Mucosa of stomach (tissue), 1 donor: ENCODE measurements at regions not wholly inside any gene's neighbourhood (a gene's known extent, or its start where the extent isn't known, plus 50 kb on each side); places are given as distances from the start of the nearest gene placed in this dataset.

ENCODE experiments used
- H3K27me3 ChIP-seq: one replicate; pipeline ENCODE4 v1.7.0; 2013; ENCODE audit warnings: mild to moderate bottlenecking, low read length; ENCODE audit not compliant: control insufficient read depth, insufficient read depth
- H3K36me3 ChIP-seq: one replicate; pipeline ENCODE4 v1.7.0; 2013; ENCODE audit warnings: low read length; ENCODE audit not compliant: control insufficient read depth, insufficient read depth
- H3K4me1 ChIP-seq: one replicate; pipeline ENCODE4 v1.7.0; 2013; ENCODE audit warnings: mild to moderate bottlenecking, low read length; ENCODE audit not compliant: control insufficient read depth, insufficient read depth
- H3K4me3 ChIP-seq: one replicate; pipeline ENCODE4 v1.7.0; 2013; ENCODE audit warnings: low read length
- H3K9ac ChIP-seq: one replicate; pipeline ENCODE4 v1.7.0; 2013; ENCODE audit warnings: mild to moderate bottlenecking, low read length, moderate library complexity
- H3K9me3 ChIP-seq: one replicate; pipeline ENCODE4 v1.7.0; 2013; ENCODE audit warnings: mild to moderate bottlenecking, low read length, moderate library complexity; ENCODE audit not compliant: control insufficient read depth
- donor health status: Pancreatic carcinoma.

DNA sequence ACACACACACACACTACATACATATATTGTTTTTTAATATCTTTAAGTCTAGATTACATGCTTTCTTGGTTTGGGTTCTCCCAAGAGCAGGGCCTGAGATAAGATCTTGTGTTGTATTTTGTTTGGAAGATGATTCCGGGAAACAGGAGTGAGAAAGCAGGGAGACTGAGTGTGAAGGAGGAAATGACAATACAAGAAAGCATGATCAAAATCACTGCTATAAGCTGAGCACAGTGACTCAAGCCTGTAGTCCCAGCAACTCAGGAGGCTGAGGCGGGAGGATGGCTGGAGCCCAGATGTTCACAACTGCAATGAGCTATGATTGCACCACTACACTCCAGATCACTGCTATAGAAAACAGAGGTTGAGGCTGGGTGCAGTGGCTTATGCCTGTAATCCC lies 267.6 kb downstream of the SKIDA1 start:
- Histone ChIP-seq H3K4me1 (no peaks in the 10 kb centered on the region), H3K4me3 (no peak overlapping the region), H3K9me3 (no peaks in the 10 kb centered on the region), H3K27me3 (no peaks in the 10 kb centered on the region), H3K9ac (no peak overlapping the region), H3K36me3 (no peaks in the 10 kb centered on the region)

DNA sequence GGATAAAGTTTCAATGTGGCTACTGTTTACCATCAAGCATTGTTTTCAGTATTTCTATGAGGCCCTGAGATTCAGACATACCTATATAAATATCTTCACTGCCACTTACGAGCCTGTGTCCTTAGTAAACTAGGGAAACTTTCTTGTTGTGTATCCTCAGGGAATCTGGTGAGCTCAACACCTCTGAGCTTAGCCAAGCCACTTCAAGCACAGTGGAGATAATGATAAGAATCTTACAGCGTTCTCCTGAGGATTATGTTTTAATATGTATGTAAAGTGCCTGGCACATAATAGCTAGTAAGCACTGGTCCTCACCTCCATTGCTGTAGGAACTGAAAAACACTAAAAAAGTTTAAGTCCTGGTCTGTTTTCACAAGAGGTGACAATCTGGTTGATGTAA lies 268.3 kb downstream of the SKIDA1 start:
- no peaks in the 10 kb centered on the region for H3K27me3 ChIP-seq
- H3K9ac ChIP-seq, result no peak overlapping the region
- H3K4me1 ChIP-seq, result no peaks in the 10 kb centered on the region
- H3K36me3 ChIP-seq, result no peaks in the 10 kb centered on the region
- no peaks in the 10 kb centered on the region for H3K9me3 ChIP-seq
- no peak overlapping the region for H3K4me3 ChIP-seq

DNA sequence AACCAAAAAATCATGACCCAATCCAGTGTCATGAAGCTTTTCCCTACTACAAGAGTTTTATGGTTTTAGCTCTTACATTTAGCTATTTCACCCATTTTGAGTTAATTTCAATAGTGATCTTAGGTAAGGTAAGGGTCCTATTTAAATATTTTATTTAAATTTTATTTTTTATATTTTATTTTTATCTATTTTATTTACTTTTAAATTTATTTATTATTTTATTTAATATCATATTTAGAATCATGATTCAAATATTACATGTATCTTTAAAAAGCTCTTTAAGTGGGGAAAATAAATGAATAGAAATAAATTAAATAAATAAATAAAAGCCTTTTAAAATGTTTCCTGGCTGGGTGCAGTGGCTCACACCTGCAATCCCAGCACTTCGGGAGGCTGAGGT lies 276.0 kb downstream of the SKIDA1 start:
- Histone ChIP-seq H3K36me3 (no peaks in the 10 kb centered on the region), H3K9ac (no peak overlapping the region), H3K9me3 (no peaks in the 10 kb centered on the region), H3K4me1 (no peaks in the 10 kb centered on the region), H3K27me3 (no peaks in the 10 kb centered on the region), H3K4me3 (no peak overlapping the region)

DNA sequence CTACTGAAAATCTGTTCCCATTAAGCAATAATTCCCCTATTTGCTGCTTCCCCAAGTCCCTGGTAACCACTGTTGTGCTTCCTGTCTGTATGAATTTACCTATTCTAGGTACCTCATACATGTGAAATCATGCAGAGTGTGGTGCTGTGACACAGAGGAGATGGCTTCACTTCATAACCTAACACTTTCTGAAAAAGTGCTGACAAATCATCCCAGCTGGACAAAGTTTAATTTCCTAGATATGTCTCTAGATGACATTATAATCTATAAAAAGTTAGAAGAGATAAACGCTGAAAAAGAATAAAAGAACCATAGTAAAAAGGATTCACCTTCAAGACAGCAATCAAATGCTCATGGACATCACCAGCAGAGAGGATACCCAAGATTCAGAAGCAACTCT lies 277.9 kb downstream of the SKIDA1 start:
- Histone ChIP-seq H3K36me3 (no peaks in the 10 kb centered on the region), H3K4me3 (no peak overlapping the region), H3K9me3 (no peaks in the 10 kb centered on the region), H3K27me3 (no peaks in the 10 kb centered on the region), H3K4me1 (no peaks in the 10 kb centered on the region), H3K9ac (no peak overlapping the region)

DNA sequence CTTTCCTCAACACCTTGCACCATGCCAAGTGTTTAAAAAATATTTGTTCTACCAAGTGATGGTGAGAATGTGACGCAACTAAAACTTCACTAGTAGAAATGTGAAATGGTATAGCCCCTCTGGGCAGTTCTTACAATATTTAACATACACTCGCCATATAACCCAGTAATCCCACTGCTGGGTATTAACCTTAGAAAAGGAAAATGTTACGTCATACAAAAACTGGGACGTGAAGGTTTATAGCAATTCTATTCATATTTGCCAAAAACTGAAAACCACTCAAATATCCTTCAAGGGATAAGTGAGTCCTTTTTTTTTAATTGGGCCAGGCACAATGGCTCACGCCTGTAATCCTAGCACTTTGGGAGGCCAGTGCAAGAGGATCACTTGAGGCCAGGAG lies 279.3 kb downstream of the SKIDA1 start:
- H3K4me3 ChIP-seq, result no peak overlapping the region
- no peaks in the 10 kb centered on the region for H3K4me1 ChIP-seq
- no peaks in the 10 kb centered on the region for H3K36me3 ChIP-seq

DNA sequence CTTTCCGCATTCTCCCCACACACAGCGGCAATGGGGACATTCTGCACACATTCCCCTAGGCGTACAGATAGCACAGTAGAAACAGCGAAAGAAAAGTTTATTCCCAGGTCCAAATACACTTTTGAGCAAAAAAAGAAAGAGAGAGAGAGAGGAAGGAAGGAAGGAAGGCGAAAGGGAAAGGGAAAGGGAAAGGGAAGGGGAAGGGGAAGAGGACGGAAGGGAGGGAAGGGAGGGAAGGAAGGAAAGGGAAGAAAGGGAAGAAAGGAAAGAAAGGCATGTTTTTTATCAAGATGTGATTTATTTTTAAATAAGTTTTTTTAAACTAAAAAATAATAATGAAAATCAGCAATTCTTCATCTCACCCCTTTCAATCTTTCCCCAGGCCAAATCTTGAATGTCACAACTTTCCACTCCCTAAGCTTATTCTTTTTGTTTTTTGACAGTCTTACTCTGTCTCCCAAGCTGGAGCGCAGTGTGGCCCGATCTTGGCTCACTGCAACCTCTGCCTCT lies 281.7 kb downstream of the SKIDA1 start:
- no peak overlapping the region for H3K4me3 ChIP-seq
- H3K27me3 ChIP-seq, result no peaks in the 10 kb centered on the region
- H3K9me3 ChIP-seq, result no peaks in the 10 kb centered on the region
- no peaks in the 10 kb centered on the region for H3K4me1 ChIP-seq
- H3K9ac ChIP-seq, result no peak overlapping the region
- no peaks in the 10 kb centered on the region for H3K36me3 ChIP-seq

More for the DNA sequence above, 279.3 kb downstream of the SKIDA1 start:
- Histone ChIP-seq H3K9ac (no peak overlapping the region), H3K27me3 (no peaks in the 10 kb centered on the region), H3K9me3 (no peaks in the 10 kb centered on the region)

DNA sequence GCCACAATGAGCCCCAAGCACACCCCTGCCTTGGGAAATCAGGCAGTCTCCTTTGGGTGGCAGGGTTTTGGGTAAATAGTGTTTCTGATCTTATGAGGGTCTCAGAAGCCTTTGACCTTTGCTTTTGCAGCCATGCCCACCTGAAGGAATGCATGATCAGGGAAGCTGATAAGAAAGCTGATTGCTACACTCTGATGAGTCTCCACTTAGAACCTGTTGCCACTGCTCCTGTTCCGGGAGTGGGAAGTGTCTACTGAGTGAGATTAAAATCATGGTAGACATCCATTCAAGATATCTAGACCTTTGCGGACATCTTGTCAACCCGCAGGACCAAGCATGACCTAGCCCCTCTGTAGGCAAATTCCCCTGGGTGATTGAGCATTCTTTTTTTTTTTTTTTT lies 282.6 kb downstream of the SKIDA1 start:
- Histone ChIP-seq H3K4me3 (no peak overlapping the region), H3K9ac (no peak overlapping the region), H3K36me3 (no peaks in the 10 kb centered on the region), H3K9me3 (no peaks in the 10 kb centered on the region), H3K27me3 (no peaks in the 10 kb centered on the region), H3K4me1 (no peaks in the 10 kb centered on the region)

DNA sequence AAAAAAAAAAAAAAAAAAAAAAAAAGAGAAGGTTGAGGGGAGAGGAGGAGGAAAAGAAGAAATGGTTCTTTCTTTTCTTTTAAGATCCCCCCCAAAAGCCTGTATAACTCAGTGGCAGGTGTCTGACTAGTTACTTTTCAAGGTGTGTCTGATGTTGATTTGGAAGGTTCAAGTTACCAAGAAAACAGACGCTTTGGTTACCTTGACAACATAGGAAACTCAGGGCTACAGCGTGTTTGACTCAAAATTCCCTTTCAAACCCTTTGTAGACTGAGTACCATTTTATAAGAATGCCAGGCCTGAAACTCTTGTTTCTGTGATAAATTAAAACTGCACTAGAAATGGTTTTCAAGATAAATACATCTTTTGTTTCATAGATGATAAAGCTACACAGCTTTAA lies 286.8 kb downstream of the SKIDA1 start:
- H3K4me3 ChIP-seq, result no peak overlapping the region

DNA sequence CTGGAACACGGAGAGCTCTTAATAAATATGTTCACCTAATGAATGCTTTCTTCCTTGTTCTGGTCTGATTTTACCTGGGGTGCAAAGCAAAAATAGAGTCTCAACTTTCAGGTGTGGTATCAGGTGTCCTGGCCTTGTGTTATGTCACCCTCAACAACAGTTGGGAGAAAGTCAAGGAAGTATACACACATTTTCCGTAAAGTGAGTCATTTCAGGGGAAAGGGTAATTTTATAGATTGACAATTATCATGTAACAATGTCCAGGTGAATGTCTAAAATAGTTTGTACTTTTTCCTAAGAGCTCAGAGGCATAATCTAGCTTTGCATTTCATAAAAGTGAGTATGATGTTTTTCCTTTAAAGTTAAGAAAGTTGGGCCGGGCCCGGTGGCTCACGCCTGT lies 287.4 kb downstream of the SKIDA1 start:
- no peak overlapping the region for H3K9ac ChIP-seq
- no peaks in the 10 kb centered on the region for H3K27me3 ChIP-seq
- H3K9me3 ChIP-seq, result no peaks in the 10 kb centered on the region
- H3K36me3 ChIP-seq, result no peaks in the 10 kb centered on the region
- H3K4me1 ChIP-seq, result no peaks in the 10 kb centered on the region
- H3K4me3 ChIP-seq, result no peak overlapping the region

More for the DNA sequence above, 286.8 kb downstream of the SKIDA1 start:
- no peaks in the 10 kb centered on the region for H3K4me1 ChIP-seq
- H3K36me3 ChIP-seq, result no peaks in the 10 kb centered on the region
- no peaks in the 10 kb centered on the region for H3K27me3 ChIP-seq
- H3K9ac ChIP-seq, result no peak overlapping the region
- H3K9me3 ChIP-seq, result no peaks in the 10 kb centered on the region

DNA sequence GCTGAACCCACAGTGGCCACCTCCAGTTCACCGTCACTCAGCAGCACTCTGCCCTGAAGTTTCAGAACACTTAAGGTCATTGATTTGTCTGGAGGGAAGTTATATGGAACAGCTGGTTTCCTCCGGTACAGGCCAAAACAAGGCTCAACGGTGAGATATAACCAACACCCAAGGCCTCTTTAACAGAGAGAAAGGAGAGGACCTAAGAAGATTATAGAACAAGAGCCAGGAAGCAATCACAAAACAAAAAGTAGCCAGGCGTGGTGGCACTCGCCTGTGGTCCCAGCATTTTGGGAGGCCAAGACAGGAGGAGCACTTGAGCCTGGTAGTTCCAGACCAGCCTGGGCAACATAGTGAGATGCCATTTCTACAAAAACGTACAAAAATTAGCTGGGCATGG lies 290.7 kb downstream of the SKIDA1 start:
- Histone ChIP-seq H3K36me3 (no peaks in the 10 kb centered on the region), H3K9me3 (no peaks in the 10 kb centered on the region), H3K9ac (no peak overlapping the region), H3K4me3 (no peak overlapping the region), H3K4me1 (no peaks in the 10 kb centered on the region), H3K27me3 (no peaks in the 10 kb centered on the region)

DNA sequence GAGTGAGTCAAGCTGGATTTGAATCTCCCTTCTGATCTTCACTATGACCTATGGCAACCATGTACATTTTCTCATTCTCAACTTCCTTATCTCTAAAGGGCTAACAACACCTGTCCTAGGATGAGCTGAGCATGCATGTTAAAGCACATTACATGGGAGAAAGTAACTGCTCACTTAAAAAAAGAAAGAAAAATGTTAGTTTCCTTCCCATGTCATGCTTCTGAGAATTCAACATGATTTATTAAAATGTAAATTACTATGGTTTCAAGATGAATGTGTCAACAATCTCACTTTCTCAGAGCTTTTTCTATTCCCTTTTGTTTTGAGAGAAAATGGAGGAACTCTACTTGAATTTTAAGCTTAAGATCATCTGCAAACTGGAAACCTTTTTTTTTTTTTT lies 295.3 kb downstream of the SKIDA1 start:
- Histone ChIP-seq H3K27me3 (no peaks in the 10 kb centered on the region), H3K4me3 (no peak overlapping the region), H3K4me1 (no peaks in the 10 kb centered on the region), H3K9ac (no peak overlapping the region), H3K36me3 (no peaks in the 10 kb centered on the region), H3K9me3 (no peaks in the 10 kb centered on the region)

DNA sequence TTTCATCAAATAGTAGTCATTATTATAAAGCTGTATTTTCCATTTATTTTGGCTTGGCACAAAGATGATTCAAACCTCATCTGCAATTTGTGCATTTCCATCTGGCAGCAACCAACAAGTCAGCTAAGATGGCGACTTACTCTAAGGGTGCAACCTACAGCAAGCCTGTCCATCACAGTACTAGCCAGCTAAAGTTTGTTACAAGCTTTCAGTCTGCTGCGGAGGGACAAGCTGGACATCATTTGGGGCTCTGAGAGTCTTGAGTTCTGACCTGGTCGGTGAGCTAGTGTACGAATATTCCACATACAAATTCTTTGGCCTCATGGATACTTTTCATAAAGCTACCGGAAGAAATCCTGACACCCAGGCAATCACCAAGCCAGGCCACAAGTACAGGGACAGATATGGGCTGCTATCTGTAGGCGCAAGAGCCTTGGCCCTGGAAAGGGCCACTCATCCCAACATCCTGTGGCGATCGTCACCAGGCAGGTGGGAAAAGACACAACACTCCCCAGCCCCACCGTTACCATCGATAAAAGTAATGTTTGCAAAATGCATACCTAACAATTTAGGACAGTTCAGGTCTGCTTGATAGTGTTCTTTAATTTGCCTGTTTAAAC lies 307.6 kb downstream of the SKIDA1 start:
- no peaks in the 10 kb centered on the region for H3K4me1 ChIP-seq
- no peak overlapping the region for H3K4me3 ChIP-seq
- H3K27me3 ChIP-seq, result no peaks in the 10 kb centered on the region
- no peaks in the 10 kb centered on the region for H3K36me3 ChIP-seq
- H3K9ac ChIP-seq, result no peak overlapping the region
- no peaks in the 10 kb centered on the region for H3K9me3 ChIP-seq

DNA sequence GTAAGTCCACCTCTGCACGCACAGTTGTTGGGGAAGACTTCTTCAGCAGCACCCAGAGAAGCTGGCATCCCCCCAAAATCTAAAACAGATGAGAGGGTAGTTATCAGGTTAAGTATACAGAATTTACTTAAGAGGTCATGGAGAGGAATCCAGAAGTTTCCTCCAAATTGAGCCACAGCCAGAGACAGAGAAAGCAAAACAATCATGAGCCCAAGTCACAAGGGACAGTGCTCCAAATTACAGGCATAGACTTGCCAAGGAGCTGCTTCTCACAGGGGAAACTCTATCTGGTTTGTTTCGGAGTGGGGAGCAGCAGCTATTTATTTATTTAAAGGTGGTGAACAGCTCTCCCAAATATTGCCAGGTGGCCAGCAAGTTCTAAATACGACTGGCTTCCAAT lies 308.4 kb downstream of the SKIDA1 start:
- H3K9ac ChIP-seq, result no peak overlapping the region
- H3K9me3 ChIP-seq, result no peaks in the 10 kb centered on the region
- no peaks in the 10 kb centered on the region for H3K36me3 ChIP-seq
- H3K4me3 ChIP-seq, result no peak overlapping the region
- no peaks in the 10 kb centered on the region for H3K4me1 ChIP-seq
- H3K27me3 ChIP-seq, result no peaks in the 10 kb centered on the region
